Pancreas (tissue), 10 donors: ENCODE measurements at regions not wholly inside any gene's neighbourhood (a gene's known extent, or its start where the extent isn't known, plus 50 kb on each side); places are given as distances from the start of the nearest gene placed in this dataset.

Experiments used
- ATAC-seq, 4 donors: fragments of 200-7000 bp; cut with Tn5 transposase; one replicate each; pipeline versions ENCODE4 v1.8.0 to v1.9.1; 2020; ENCODE audit warnings: mild to moderate bottlenecking in 4 of 4, moderate library complexity in 4 of 4
- DNase-seq, 6 donors: peaks; one replicate each; pipeline ENCODE4 v3.0.0-alpha.2; 2020
- FAIRE-seq: peaks from 2 replicates; lab custom pipeline; 2012; peaks lifted over from hg19 to GRCh38; lab: Jason Lieb, UNC
- H3K27ac ChIP-seq, 4 donors: fragments of 200-600 bp; sonication (generic); 1 replicate in 3 of 4; 2 replicates in 1 of 4; pipeline versions ENCODE4 v1.5.0 to v1.8.0; 2020
- H3K27me3 ChIP-seq, 4 donors: fragments of 200-600 bp; one replicate each; pipeline ENCODE4 v1.8.0; 2021
- H3K36me3 ChIP-seq, 3 donors: fragments of 200-600 bp; sonication (generic) in 1 of 3; one replicate each; pipeline versions ENCODE4 v1.5.0 to v1.8.0; 2020 to 2021
- H3K4me1 ChIP-seq, 3 donors: fragments of 200-600 bp; one replicate each; pipeline ENCODE4 v1.8.0; 2021
- H3K4me3 ChIP-seq, 4 donors: fragments of 200-600 bp; sonication (generic) in 2 of 4; one replicate each; pipeline versions ENCODE4 v1.5.0 to v1.8.0; 2020 to 2021
- H3K9me3 ChIP-seq, 4 donors: fragments of 200-600 bp; one replicate each; pipeline ENCODE4 v1.8.0; 2021
- CTCF ChIP-seq, 4 donors: fragments of 200-600 bp; sonication (generic) in 3 of 4; IDR thresholded peaks; one replicate each; pipeline versions ENCODE4 v1.5.0 to v1.8.0; 2021; ENCODE audit warnings: antibody characterized with exemption in 4 of 4
- WGBS, 2 donors: extraction: QIAGEN DNeasy Blood & Tissue Kit; methylation state at CpG; one replicate each; pipeline ENCODE4 v1.1.7; 2013; 5-methylcytosine and 5-hydroxymethylcytosine counted together
- intact Hi-C, 3 donors: fragments of 100-400 bp; cut with DNase I; formaldehyde crosslinking; loops; one replicate each; pipeline versions ENCODE4 v1.11.1 to v1.14.2; 2022
- donor health status: healthy with polysubstance abuse.
- donor health status: DM: no; HTN: no; CAD: no; lungs with moderate emphysema.
- donor health status: DM: no; HTN: no; CAD: no.
- donor health status: control.
- donor health status: control.
- donor health status: Bipolar disorder and iron deficiency.
- donor health status: DM: yes; HTN: yes; CAD: no.
- donor health status: DM: no; HTN: no; CAD: no.
- donor health status: DM: no; HTN: no; CAD: no.
- donor health status: DM: yes; HTN: yes; CAD: no.

- Histone ChIP-seq H3K27me3 (peaks cover 0 to 4% (median 0%) of the 10 kb centered on the region in 4 donors), H3K9me3 (no peaks in the 10 kb centered on the region), H3K4me1 (no peaks in the 10 kb centered on the region), H3K27ac (no peak overlapping the region), H3K36me3 (no peaks in the 10 kb centered on the region), H3K4me3 (no peak overlapping the region)
- WGBS, 2 donors: 82 to 85% methylated on average over 7 of the region's 7 CpGs
- FAIRE-seq: no peak
- no peak for DNase-seq
- intact Hi-C loops: no loop called here
- TF ChIP-seq CTCF (IDR thresholded peaks at IDR 0.05): no peak
- ATAC-seq: no peak
These were observed 641.1 kb downstream of the DHX35 start for GRCh38 chr20:39603219-39603618.

- intact Hi-C loops: no loop called here
- Histone ChIP-seq H3K27me3 (peaks cover 0 to 4% (median 0%) of the 10 kb centered on the region in 4 donors), H3K36me3 (no peaks in the 10 kb centered on the region), H3K4me3 (no peak overlapping the region), H3K27ac (no peak overlapping the region), H3K9me3 (no peaks in the 10 kb centered on the region), H3K4me1 (no peaks in the 10 kb centered on the region)
- no peak for TF ChIP-seq CTCF (IDR thresholded peaks at IDR 0.05)
- ATAC-seq (no peak), FAIRE-seq (no peak), DNase-seq (no peak)
- 36 to 52% methylated on average over 2 of the region's 2 CpGs for WGBS, 2 donors
These were observed 640.5 kb downstream of the DHX35 start for GRCh38 chr20:39602649-39603048.

GRCh38 chr20:39600871-39601270, 638.7 kb downstream of the DHX35 start:
- intact Hi-C loops: no loop called here
- Histone ChIP-seq H3K27me3 (peaks cover 0 to 4% (median 0%) of the 10 kb centered on the region in 4 donors), H3K36me3 (no peaks in the 10 kb centered on the region), H3K4me1 (no peaks in the 10 kb centered on the region), H3K4me3 (no peak overlapping the region), H3K27ac (no peak overlapping the region), H3K9me3 (no peaks in the 10 kb centered on the region)
- ATAC-seq (no peak), DNase-seq (no peak), FAIRE-seq (no peak)
- WGBS, 2 donors: 55 to 70% methylated on average over 3 of the region's 3 CpGs
- TF ChIP-seq CTCF (IDR thresholded peaks at IDR 0.05): no peak

- intact Hi-C loops: no loop called here
- ATAC-seq (no peak), DNase-seq (no peak), FAIRE-seq (no peak)
- Histone ChIP-seq H3K36me3 (no peaks in the 10 kb centered on the region), H3K4me3 (no peak overlapping the region), H3K27me3 (peaks cover 0 to 4% (median 0%) of the 10 kb centered on the region in 4 donors), H3K9me3 (no peaks in the 10 kb centered on the region), H3K4me1 (no peaks in the 10 kb centered on the region), H3K27ac (no peak overlapping the region)
- WGBS, 2 donors: 31 to 49% methylated on average over 1 of the region's 1 CpG
- TF ChIP-seq CTCF (IDR thresholded peaks at IDR 0.05): no peak
These were observed 638.0 kb downstream of the DHX35 start for GRCh38 chr20:39600156-39600555.

GRCh38 chr20:39596554-39596953, 634.4 kb downstream of the DHX35 start:
- H3K9me3 ChIP-seq: no peaks in the 10 kb centered on the region
- ATAC-seq (no peak), DNase-seq (no peak), FAIRE-seq (no peak)
- H3K4me1 ChIP-seq: no peaks in the 10 kb centered on the region
- H3K27ac ChIP-seq: no peak overlapping the region
- H3K27me3 ChIP-seq: peaks cover 0 to 4% (median 0%) of the 10 kb centered on the region in 4 donors
- WGBS, 2 donors: 69 to 75% methylated on average over 6 of the region's 6 CpGs
- intact Hi-C loops: no loop called here
- no peak overlapping the region for H3K4me3 ChIP-seq
- no peak for TF ChIP-seq CTCF (IDR thresholded peaks at IDR 0.05)
- no peaks in the 10 kb centered on the region for H3K36me3 ChIP-seq
